Naive thymus-derived CD4-positive, alpha-beta T cell (primary cell): ENCODE measurements at regions not wholly inside any gene's neighbourhood (a gene's known extent, or its start where the extent isn't known, plus 50 kb on each side); places are given as distances from the start of the nearest gene placed in this dataset.

Experiments used
- ATAC-seq: fragments of 150-1000 bp; cut with Tn5 transposase; 2 replicates; pipeline ENCODE4 v1.10.0; 2021; ENCODE audit warnings: mild to moderate bottlenecking, moderate library complexity
- CTCF ChIA-PET: fragments of 350-600 bp; sonication (Branson Sonifier 250); formaldehyde crosslinking; loops from one replicate; lab custom pipeline; 2021; ENCODE audit warnings: antibody characterized with exemption; lab: Charles Lee
- POLR2A ChIA-PET: fragments of 350-600 bp; sonication (Branson Sonifier 250); formaldehyde crosslinking; loops from one replicate; lab custom pipeline; 2021; ENCODE audit warnings: antibody characterized with exemption, inconsistent platforms; lab: Charles Lee
- DNase-seq, 9 donors: peaks; one replicate each; pipeline versions ENCODE4 v3.0.0 to v3.0.0-alpha.2; 2020 to 2022; ENCODE audit warnings: mixed read lengths in 1 of 9
- H3K27ac ChIP-seq: one replicate; pipeline ENCODE4 v1.7.0; 2013; ENCODE audit warnings: mild to moderate bottlenecking, low read depth, low read length, moderate library complexity
- H3K27me3 ChIP-seq, 2 donors: one replicate each; pipeline ENCODE4 v1.7.0; 2013; ENCODE audit warnings: low read length in 2 of 2, mild to moderate bottlenecking in 2 of 2, moderate library complexity in 2 of 2; ENCODE audit not compliant: control insufficient read depth in 2 of 2, insufficient read depth in 2 of 2
- H3K36me3 ChIP-seq, 3 experiments: 1 replicate in 2 of 3; 2 replicates in 1 of 3; pipeline ENCODE4 v1.7.0; 2013; ENCODE audit warnings: low read length in 3 of 3, mild to moderate bottlenecking in 3 of 3, moderate library complexity in 1 of 3; ENCODE audit not compliant: insufficient read depth in 3 of 3, control insufficient read depth in 2 of 3
- H3K4me1 ChIP-seq, 2 donors: one replicate each; pipeline ENCODE4 v1.7.0; 2013; ENCODE audit warnings: low read length in 2 of 2, mild to moderate bottlenecking in 2 of 2, moderate library complexity in 1 of 2; ENCODE audit not compliant: control insufficient read depth in 2 of 2, insufficient read depth in 2 of 2
- H3K4me3 ChIP-seq: 2 replicates; pipeline ENCODE4 v1.7.0; 2013; ENCODE audit warnings: mild to moderate bottlenecking, low read length
- H3K9me3 ChIP-seq, 3 experiments: 1 replicate in 2 of 3; 2 replicates in 1 of 3; pipeline ENCODE4 v1.7.0; 2013; ENCODE audit warnings: low read length in 3 of 3; ENCODE audit not compliant: control insufficient read depth in 2 of 3
- H3K27ac Mint-ChIP-seq, 9 donors: one replicate each; pipeline ENCODE4 v1.8.0; 2020 to 2022; ENCODE audit warnings: mixed read lengths in 9 of 9, mild to moderate bottlenecking in 8 of 9, moderate library complexity in 5 of 9, inconsistent platforms in 2 of 9
- H3K27me3 Mint-ChIP-seq, 5 donors: one replicate each; pipeline ENCODE4 v1.8.0; 2021 to 2022; ENCODE audit warnings: mixed read lengths in 5 of 5, mild to moderate bottlenecking in 1 of 5
- H3K36me3 Mint-ChIP-seq, 5 donors: one replicate each; pipeline ENCODE4 v1.8.0; 2020 to 2022; ENCODE audit warnings: mixed read lengths in 5 of 5, mild to moderate bottlenecking in 3 of 5, inconsistent platforms in 1 of 5
- H3K4me1 Mint-ChIP-seq, 7 donors: one replicate each; pipeline ENCODE4 v1.8.0; 2020 to 2022; ENCODE audit warnings: mixed read lengths in 7 of 7, mild to moderate bottlenecking in 3 of 7, inconsistent platforms in 1 of 7
- H3K4me3 Mint-ChIP-seq, 10 donors: one replicate each; pipeline ENCODE4 v1.8.0; 2020 to 2022; ENCODE audit warnings: mild to moderate bottlenecking in 10 of 10, mixed read lengths in 10 of 10, moderate library complexity in 6 of 10, inconsistent platforms in 2 of 10
- H3K9me3 Mint-ChIP-seq, 11 donors: one replicate each; pipeline ENCODE4 v1.8.0; 2020 to 2022; ENCODE audit warnings: mixed read lengths in 11 of 11, mild to moderate bottlenecking in 4 of 11, inconsistent platforms in 1 of 11, moderate library complexity in 1 of 11
- intact Hi-C, 2 donors: fragments of 100-400 bp; cut with micrococcal nuclease; formaldehyde crosslinking; loops; one replicate each; pipeline ENCODE4 v1.15.1; 2023

DNA sequence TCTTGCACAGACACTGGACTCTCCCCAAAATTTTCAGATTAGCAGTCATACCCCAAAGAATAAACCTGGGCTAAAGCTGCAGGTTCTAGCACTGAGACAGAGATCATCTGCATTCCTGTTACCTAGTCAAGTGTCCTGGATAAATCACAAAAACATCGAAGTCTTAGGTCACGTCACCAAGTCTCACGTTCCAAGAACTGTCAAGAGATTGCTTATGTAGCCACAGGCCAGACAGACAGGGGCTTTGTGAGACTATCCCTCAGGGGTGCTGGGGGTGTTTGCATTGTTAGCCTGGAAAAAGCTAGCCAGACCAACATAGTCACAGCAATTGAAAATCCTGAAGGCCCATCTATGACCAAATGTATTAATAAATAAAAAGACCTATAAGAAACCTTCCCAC lies 243.1 kb upstream of the PREP start:
- H3K36me3 ChIP-seq = no peaks in the 10 kb centered on the region
- peaks cover 0 to 5% (median 0%) of the 10 kb centered on the region in 5 donors for H3K27me3 Mint-ChIP-seq
- ATAC-seq = peak; percentile 12
- ChIA-PET POLR2A (no interaction called here), CTCF (no interaction called here)
- peaks cover 0 to 17% (median 0%) of the 10 kb centered on the region in 11 donors for H3K9me3 Mint-ChIP-seq
- H3K4me1 Mint-ChIP-seq = peaks cover 28 to 78% (median 44%) of the 10 kb centered on the region in 7 donors
- peaks cover 0 to 74% of the 10 kb centered on the region in 2 donors for H3K4me1 ChIP-seq
- peak overlapping the region in 2 of 9 donors; percentile 12 to 83 for H3K27ac Mint-ChIP-seq
- DNase-seq = peak in 1 of 9 donors; percentile 34
- intact Hi-C loops = loop anchor here in 1 of 2 donors (1.0 to 10.0 kb wide), 15 partner anchors 45 to 875 kb away; partner anchors contain the start of genes ATG5, PRDM1 and PREP
- H3K27me3 ChIP-seq = no peaks in the 10 kb centered on the region
- H3K4me3 ChIP-seq = no peak overlapping the region
- H3K36me3 Mint-ChIP-seq = peaks cover 0 to 34% (median 0%) of the 10 kb centered on the region in 5 donors
- no peak overlapping the region for H3K27ac ChIP-seq
- no peaks in the 10 kb centered on the region for H3K9me3 ChIP-seq
- H3K4me3 Mint-ChIP-seq = peak overlapping the region in 1 of 10 donors; percentile 41

DNA sequence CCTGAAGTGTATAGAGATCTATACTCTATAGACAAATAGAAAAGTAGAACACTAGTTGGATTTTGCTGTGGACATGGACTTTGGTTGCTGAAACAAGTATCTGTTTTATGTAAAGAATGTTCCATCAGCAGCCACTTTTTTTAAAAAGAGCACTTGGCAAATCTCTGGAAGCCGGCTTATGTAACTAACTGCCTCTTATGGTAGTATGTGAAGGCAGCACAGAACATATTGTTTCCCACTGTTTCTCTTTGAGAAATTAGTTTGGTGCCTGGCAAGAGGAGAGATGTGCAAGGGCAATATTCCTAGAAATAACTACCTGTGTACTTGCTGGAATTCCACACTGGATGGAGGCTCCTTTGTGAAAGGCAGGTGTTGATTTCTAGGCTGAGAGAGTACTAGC lies 242.3 kb upstream of the PREP start:
- H3K9me3 Mint-ChIP-seq = peaks cover 0 to 25% (median 0%) of the 10 kb centered on the region in 11 donors
- no peaks in the 10 kb centered on the region for H3K36me3 ChIP-seq
- ATAC-seq (no peak), DNase-seq (no peak)
- ChIA-PET CTCF (no interaction called here), POLR2A (no interaction called here)
- H3K27me3 Mint-ChIP-seq = peaks cover 0 to 3% (median 0%) of the 10 kb centered on the region in 5 donors
- no peak overlapping the region for H3K27ac ChIP-seq
- intact Hi-C loops = loop anchor here in 1 of 2 donors (5.0 to 10.0 kb wide), 2 partner anchors 147 to 550 kb away; no protein-coding TSS in a partner anchor
- peak overlapping the region in 1 of 9 donors; percentile 83 for H3K27ac Mint-ChIP-seq
- peaks cover 0 to 41% (median 0%) of the 10 kb centered on the region in 5 donors for H3K36me3 Mint-ChIP-seq
- H3K4me3 Mint-ChIP-seq = peak overlapping the region in 1 of 10 donors; percentile 41
- H3K27me3 ChIP-seq = no peaks in the 10 kb centered on the region
- no peak overlapping the region for H3K4me3 ChIP-seq
- H3K9me3 ChIP-seq = no peaks in the 10 kb centered on the region
- H3K4me1 ChIP-seq = peaks cover 0 to 66% of the 10 kb centered on the region in 2 donors
- peaks cover 24 to 72% (median 38%) of the 10 kb centered on the region in 7 donors for H3K4me1 Mint-ChIP-seq

DNA sequence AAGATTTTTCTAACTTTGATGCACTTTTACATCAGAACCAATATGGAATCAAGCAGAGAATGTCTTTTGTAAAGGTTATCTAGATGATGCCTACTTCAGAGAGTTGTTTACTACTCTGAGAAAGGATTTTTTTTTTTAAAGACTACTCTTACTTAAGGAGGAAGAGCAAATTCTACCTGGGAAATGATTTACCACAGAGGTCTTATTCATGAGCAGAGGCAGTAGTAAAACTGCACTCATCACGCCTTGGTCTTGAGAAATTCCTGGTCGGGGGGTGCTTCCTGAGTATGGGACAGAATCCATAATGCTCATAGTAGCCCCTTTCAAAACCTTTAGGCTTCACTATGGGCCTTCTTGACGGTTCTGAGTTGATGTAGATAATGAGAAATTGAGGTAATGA lies 241.8 kb upstream of the PREP start:
- Mint-ChIP-seq H3K4me1 (peaks cover 22 to 70% (median 36%) of the 10 kb centered on the region in 7 donors), H3K9me3 (peaks cover 0 to 28% (median 0%) of the 10 kb centered on the region in 11 donors), H3K36me3 (peaks cover 0 to 44% (median 0%) of the 10 kb centered on the region in 5 donors), H3K4me3 (peak overlapping the region in 2 of 10 donors; percentile 3 to 64), H3K27ac (peak overlapping the region in 3 of 9 donors; percentile 20 to 83 (median 46)), H3K27me3 (peaks cover 0 to 3% (median 0%) of the 10 kb centered on the region in 5 donors)
- ATAC-seq (no peak), DNase-seq (no peak)
- POLR2A ChIA-PET = no interaction called here
- H3K36me3 ChIP-seq = no peaks in the 10 kb centered on the region
- CTCF ChIA-PET = no interaction called here
- peaks cover 0 to 62% of the 10 kb centered on the region in 2 donors for H3K4me1 ChIP-seq
- no peak overlapping the region for H3K4me3 ChIP-seq
- intact Hi-C loops = loop anchor here in 1 of 2 donors (5.0 to 10.0 kb wide), 2 partner anchors 148 to 550 kb away; no protein-coding TSS in a partner anchor
- no peak overlapping the region for H3K27ac ChIP-seq
- H3K9me3 ChIP-seq = no peaks in the 10 kb centered on the region
- H3K27me3 ChIP-seq = no peaks in the 10 kb centered on the region

DNA sequence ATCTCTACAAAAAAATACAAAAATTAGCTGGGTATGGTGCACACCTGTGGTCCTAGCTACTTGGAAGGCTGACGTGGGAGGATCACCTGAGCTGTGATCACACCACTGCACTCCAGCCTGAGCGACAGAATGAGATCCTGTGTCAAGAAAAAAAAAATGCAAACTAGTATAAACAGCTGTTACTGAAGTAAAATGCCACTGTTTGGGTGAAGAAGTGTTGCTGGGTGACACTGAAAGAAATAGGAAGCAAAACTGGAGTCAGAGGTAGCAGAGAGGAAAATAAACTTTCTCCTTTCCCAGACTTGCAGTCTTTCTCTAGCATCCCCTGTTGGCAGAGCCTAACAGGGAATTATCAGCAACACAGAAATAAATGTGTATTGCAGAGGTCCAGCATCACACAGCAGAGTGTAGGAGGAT lies 241.2 kb upstream of the PREP start:
- H3K4me1 Mint-ChIP-seq = peaks cover 22 to 65% (median 30%) of the 10 kb centered on the region in 7 donors
- intact Hi-C loops = loop anchor here in 1 of 2 donors (10.0 kb wide), 1 partner anchor 551 kb away; no protein-coding TSS in a partner anchor
- POLR2A ChIA-PET = no interaction called here
- ATAC-seq (no peak), DNase-seq (no peak)
- CTCF ChIA-PET = no interaction called here
- H3K27ac Mint-ChIP-seq = peak overlapping the region in 2 of 9 donors; percentile 46 to 83
- Histone ChIP-seq H3K9me3 (no peaks in the 10 kb centered on the region), H3K27ac (no peak overlapping the region), H3K4me1 (peaks cover 0 to 56% of the 10 kb centered on the region in 2 donors), H3K36me3 (no peaks in the 10 kb centered on the region), H3K4me3 (no peak overlapping the region), H3K27me3 (no peaks in the 10 kb centered on the region)
- H3K4me3 Mint-ChIP-seq = peak overlapping the region in 1 of 10 donors; percentile 64
- peaks cover 0 to 41% (median 0%) of the 10 kb centered on the region in 5 donors for H3K36me3 Mint-ChIP-seq
- peaks cover 0 to 3% (median 0%) of the 10 kb centered on the region in 5 donors for H3K27me3 Mint-ChIP-seq
- H3K9me3 Mint-ChIP-seq = peaks cover 0 to 28% (median 0%) of the 10 kb centered on the region in 11 donors

DNA sequence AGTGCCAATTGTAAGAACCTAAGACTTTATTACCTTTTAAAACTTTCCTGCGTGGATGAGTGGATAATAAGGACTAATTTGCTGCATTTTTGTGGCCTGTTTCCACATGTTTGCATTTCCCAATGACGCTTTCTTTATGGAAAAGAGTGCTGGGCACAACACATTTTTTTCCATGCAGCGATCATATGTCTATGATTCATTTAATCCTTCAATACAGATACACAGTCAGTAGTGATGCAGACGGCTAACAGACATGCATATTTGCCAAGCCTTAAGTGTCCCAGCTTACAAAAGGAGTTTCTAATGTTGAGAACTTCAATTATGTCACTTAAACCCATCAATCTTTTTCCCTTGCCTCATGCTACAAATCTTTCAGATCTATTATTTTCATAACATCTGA lies 239.8 kb upstream of the PREP start:
- H3K9me3 ChIP-seq = no peaks in the 10 kb centered on the region
- ChIA-PET CTCF (no interaction called here), POLR2A (no interaction called here)
- intact Hi-C loops = loop anchor here in 1 of 2 donors (10.0 kb wide), 1 partner anchor 552 kb away; no protein-coding TSS in a partner anchor
- H3K4me1 ChIP-seq = peaks cover 0 to 42% of the 10 kb centered on the region in 2 donors
- no peak overlapping the region for H3K4me3 ChIP-seq
- Mint-ChIP-seq H3K36me3 (peaks cover 0 to 41% (median 0%) of the 10 kb centered on the region in 5 donors), H3K4me1 (peaks cover 9 to 51% (median 17%) of the 10 kb centered on the region in 7 donors), H3K4me3 (no peak overlapping the region), H3K27ac (no peak overlapping the region), H3K9me3 (peaks cover 0 to 35% (median 0%) of the 10 kb centered on the region in 11 donors), H3K27me3 (peaks cover 0 to 2% (median 0%) of the 10 kb centered on the region in 5 donors)
- no peaks in the 10 kb centered on the region for H3K27me3 ChIP-seq
- DNase-seq (no peak), ATAC-seq (no peak)
- no peak overlapping the region for H3K27ac ChIP-seq
- no peaks in the 10 kb centered on the region for H3K36me3 ChIP-seq

DNA sequence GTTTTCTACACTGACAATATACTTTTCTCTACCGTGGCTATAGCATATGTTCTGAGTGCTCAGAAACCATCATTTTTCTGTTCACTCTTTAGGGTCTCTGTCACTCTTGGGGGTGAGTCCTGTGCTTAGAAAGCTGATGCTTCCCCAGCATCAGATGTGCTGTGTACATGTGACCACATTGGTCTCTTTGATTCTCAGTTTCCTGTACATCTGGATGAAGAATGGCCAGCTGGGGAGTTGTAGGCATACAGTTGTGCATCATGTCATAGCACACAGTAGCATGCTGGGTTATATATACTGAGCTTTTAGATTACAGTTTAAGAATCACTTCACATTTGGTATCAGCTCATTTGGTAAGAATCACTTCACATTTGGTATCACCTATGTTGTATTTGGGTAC lies 238.6 kb upstream of the PREP start:
- Histone ChIP-seq H3K9me3 (no peaks in the 10 kb centered on the region), H3K27me3 (no peaks in the 10 kb centered on the region), H3K27ac (no peak overlapping the region), H3K4me1 (peaks cover 0 to 33% of the 10 kb centered on the region in 2 donors), H3K4me3 (no peak overlapping the region), H3K36me3 (no peaks in the 10 kb centered on the region)
- H3K4me3 Mint-ChIP-seq = no peak overlapping the region
- peaks cover 0 to 44% (median 0%) of the 10 kb centered on the region in 5 donors for H3K36me3 Mint-ChIP-seq
- ATAC-seq (no peak), DNase-seq (no peak)
- CTCF ChIA-PET = no interaction called here
- POLR2A ChIA-PET = no interaction called here
- intact Hi-C loops = loop anchor here in 1 of 2 donors (10.0 kb wide), 1 partner anchor 553 kb away; no protein-coding TSS in a partner anchor
- H3K4me1 Mint-ChIP-seq = peaks cover 6 to 44% (median 12%) of the 10 kb centered on the region in 7 donors
- peaks cover 0 to 37% (median 0%) of the 10 kb centered on the region in 11 donors for H3K9me3 Mint-ChIP-seq
- peaks cover 0 to 2% (median 0%) of the 10 kb centered on the region in 5 donors for H3K27me3 Mint-ChIP-seq
- no peak overlapping the region for H3K27ac Mint-ChIP-seq
